ENCODE measurements at regions not wholly inside any gene's neighbourhood (a gene's known extent, or its start where the extent isn't known, plus 50 kb on each side); places are given as distances from the start of the nearest gene placed in this dataset.

GRCh38 chr14:82704218-82704617 lies 1170.6 kb upstream of the SEL1L start:
- TF ChIP-seq POLR2A (IDR thresholded peaks at IDR 0.05), result no peak
- no peak for TF ChIP-seq CTCF (IDR thresholded peaks at IDR 0.05)
- no peak for TF ChIP-seq POLR2AphosphoS5 (IDR thresholded peaks at IDR 0.05)

All from prostate gland (tissue), 2 donors.